Activated naive CD4-positive, alpha-beta T cell treated with anti-CD3 and anti-CD28 coated beads, Interleukin-2, amount 50 U/mL, for 72 hours (primary cell): ENCODE measurements at regions not wholly inside any gene's neighbourhood (a gene's known extent, or its start where the extent isn't known, plus 50 kb on each side); places are given as distances from the start of the nearest gene placed in this dataset.

ENCODE experiments used
- ATAC-seq, 2 donors: fragments of 150-1000 bp; cut with Tn5 transposase; 2 replicates each; pipeline ENCODE4 v1.10.0; 2021; ENCODE audit warnings: mild to moderate bottlenecking in 2 of 2, moderate library complexity in 2 of 2
- DNase-seq, 2 donors: peaks; one replicate each; pipeline ENCODE4 v3.0.0; 2021 to 2022; ENCODE audit warnings: low spot score in 2 of 2
- H3K27ac Mint-ChIP-seq, 2 donors: one replicate each; pipeline ENCODE4 v1.8.0; 2022; ENCODE audit warnings: mild to moderate bottlenecking in 2 of 2, mixed read lengths in 2 of 2
- H3K36me3 Mint-ChIP-seq, 2 donors: one replicate each; pipeline ENCODE4 v1.8.0; 2022; ENCODE audit warnings: mixed read lengths in 2 of 2
- H3K9me3 Mint-ChIP-seq, 2 donors: one replicate each; pipeline ENCODE4 v1.8.0; 2022; ENCODE audit warnings: mixed read lengths in 2 of 2

DNA sequence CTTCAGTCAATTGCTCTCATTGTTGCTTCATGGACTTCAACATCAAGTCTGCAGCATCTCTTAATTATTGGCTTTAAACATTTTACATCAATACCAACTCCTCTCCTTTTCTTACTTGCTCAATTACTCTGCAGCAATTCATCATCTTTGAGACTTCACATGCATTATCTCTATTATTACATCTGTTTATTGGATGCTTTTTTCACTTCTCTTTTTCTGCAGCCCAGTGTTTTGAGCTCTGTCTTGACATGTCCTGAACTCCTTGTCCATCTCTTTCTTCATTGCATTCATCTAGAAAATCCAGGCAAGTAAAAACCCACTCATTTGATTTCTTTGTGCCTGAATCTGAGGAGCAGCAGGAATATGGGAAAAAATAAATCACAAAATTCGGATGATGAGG, 647.9 kb downstream of the PLCL1 start:
- Mint-ChIP-seq H3K36me3 (no peaks in the 10 kb centered on the region), H3K27ac (no peak overlapping the region), H3K9me3 (no peaks in the 10 kb centered on the region)
- ATAC-seq = no peak
- no peak for DNase-seq

DNA sequence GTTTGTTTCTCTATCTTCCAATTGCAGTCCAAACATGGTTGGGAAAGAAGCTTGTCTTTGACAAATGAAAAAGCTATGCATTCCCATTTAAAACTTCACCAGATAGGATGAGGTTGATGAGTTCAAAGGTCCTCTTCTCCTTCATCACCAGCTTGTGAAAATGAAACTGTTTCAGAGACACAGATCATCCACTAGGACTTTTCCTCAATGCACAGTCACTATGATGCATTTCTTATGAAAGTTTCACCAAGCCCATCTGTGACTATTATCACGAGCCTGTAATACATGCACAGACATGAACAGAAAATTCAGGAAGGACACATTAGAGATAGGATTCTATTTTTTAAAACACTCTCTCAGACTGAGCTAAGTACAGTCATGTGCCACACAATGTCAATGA, 644.4 kb downstream of the PLCL1 start:
- no peaks in the 10 kb centered on the region for H3K36me3 Mint-ChIP-seq
- DNase-seq (no peak), ATAC-seq (no peak)
- no peak overlapping the region for H3K27ac Mint-ChIP-seq
- H3K9me3 Mint-ChIP-seq = no peaks in the 10 kb centered on the region

DNA sequence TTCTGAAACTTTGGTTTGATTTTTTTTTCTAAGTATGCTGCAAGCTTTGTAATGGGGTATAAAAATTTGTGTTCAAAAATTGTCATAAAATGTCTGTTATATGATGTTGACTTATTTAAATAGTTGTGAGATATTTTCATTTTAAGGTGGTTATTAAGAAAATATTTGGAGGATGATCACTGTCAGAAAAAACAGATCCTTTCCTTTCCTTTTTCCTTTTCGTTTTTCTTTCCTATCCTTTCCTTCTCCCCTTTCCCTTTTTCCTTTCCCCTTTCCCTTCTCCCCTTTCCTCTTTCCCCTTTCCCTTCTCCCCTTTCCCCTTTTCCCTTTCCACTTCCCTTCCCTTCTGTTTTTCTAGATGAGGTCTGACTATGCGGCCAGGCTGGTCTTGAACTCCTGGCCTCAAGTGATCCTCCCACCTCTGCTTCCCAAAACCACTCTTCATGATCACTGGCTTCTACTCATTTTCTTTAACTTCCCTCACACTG, 640.5 kb downstream of the PLCL1 start:
- no peak overlapping the region for H3K27ac Mint-ChIP-seq
- DNase-seq = no peak
- H3K36me3 Mint-ChIP-seq = no peaks in the 10 kb centered on the region
- ATAC-seq = no peak
- H3K9me3 Mint-ChIP-seq = peaks cover 4% of the 10 kb centered on the region in 2 donors

DNA sequence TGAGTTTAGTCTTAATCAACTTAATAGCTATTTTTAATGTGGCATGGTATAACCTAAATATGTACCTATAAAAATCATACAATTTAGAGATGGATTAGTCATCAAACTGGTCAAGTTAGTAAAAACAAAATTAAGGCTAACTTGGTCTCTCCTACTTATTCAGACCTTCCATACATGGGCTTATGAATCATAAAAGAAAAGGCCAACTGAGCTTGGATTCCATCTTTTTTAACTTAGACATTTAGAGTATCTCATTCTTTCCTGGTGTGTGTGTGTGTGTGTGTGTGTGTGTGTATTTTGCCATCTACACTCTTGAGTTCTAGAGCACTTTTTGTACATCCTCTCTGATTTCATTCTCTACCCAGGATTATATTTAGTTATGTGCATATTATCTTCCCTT, 637.5 kb downstream of the PLCL1 start:
- DNase-seq (no peak), ATAC-seq (peak; percentile 34 to 63)
- H3K36me3 Mint-ChIP-seq = no peaks in the 10 kb centered on the region
- H3K9me3 Mint-ChIP-seq = peaks cover 4% of the 10 kb centered on the region in 2 donors
- no peak overlapping the region for H3K27ac Mint-ChIP-seq

DNA sequence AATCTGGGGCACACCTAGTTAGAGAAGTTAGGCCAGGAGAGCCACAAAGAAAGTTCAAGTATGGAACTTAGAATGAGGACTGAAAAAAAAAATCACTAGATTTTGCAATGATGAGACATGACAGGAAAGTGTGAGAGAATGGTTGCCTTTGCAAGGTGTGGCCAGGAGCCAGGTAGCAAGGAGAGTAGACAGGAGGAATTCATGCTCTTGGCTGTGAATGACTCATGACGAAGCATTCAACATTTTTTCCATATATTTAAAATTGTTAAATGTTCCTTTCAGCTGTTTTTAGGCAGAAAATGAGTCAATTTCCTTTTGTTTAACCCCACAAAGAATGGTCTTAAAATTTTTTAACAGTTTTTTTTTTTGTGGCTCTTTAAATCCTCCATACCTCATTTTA, 636.9 kb downstream of the PLCL1 start:
- no peaks in the 10 kb centered on the region for H3K36me3 Mint-ChIP-seq
- H3K27ac Mint-ChIP-seq = no peak overlapping the region
- peaks cover 4% of the 10 kb centered on the region in 2 donors for H3K9me3 Mint-ChIP-seq
- ATAC-seq (peak; percentile 41 to 89), DNase-seq (no peak)

DNA sequence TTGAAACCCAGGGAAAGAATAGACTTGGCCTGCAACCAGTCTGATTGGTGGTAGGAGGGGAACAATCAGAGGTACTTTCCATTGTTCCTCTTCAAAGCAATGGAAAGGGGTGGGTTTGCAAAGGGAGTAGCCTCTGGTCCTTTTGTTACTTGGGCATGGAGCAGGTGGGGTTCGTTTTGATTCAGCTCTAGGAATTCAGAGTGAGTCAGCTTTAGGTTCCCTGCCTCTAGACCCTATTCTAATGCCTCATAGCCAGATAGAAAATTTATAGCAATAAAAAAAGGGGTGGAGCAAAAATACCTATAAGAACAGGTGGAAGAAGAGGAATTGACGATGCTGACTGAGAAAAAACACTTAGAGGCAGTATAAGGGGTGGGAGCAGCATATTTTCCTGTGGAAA, 636.4 kb downstream of the PLCL1 start:
- peaks cover 4% of the 10 kb centered on the region in 2 donors for H3K9me3 Mint-ChIP-seq
- ATAC-seq (no peak), DNase-seq (no peak)
- H3K27ac Mint-ChIP-seq = no peak overlapping the region
- no peaks in the 10 kb centered on the region for H3K36me3 Mint-ChIP-seq

DNA sequence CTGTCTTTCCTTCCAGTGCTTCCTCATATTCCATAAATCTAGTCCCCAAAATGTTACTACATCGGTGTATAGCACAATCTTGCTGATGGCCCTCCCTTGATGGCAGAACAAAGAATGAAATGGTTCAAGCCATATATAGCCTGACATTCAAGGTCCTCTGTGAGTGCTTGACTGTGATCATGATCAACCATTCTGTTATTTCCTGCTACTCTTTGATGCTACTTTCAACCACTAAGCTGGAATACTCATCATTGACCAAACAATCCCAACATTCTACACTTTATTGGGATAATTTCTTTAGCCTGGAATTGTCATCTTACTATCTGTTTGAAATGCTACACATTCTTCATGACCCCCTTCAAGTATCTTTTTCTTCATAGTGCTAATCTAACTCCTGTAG, 633.9 kb downstream of the PLCL1 start:
- ATAC-seq (no peak), DNase-seq (no peak)
- H3K36me3 Mint-ChIP-seq = no peaks in the 10 kb centered on the region
- H3K27ac Mint-ChIP-seq = no peak overlapping the region
- peaks cover 4% of the 10 kb centered on the region in 2 donors for H3K9me3 Mint-ChIP-seq

DNA sequence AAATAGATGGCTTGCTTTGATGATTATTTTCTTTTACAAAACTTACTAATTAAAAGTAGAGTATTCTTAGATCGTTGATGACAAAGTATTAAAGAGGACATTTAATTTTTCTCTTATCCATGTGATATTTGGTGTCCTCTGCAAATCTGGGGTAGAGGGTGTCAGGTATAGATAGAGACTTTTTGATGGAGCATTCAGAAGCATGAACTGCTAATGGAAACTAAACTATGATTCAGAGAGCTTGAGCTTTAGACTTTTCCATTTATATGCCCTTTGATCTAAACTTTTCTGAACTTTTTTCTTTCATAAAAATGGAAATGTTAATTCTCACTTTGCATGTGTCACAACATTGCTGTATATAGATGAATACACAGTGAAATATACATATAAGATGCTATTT, 619.7 kb downstream of the PLCL1 start:
- DNase-seq = no peak
- H3K9me3 Mint-ChIP-seq = no peaks in the 10 kb centered on the region
- H3K27ac Mint-ChIP-seq = no peak overlapping the region
- ATAC-seq = peak in 1 of 2 donors; percentile 82
- no peaks in the 10 kb centered on the region for H3K36me3 Mint-ChIP-seq

DNA sequence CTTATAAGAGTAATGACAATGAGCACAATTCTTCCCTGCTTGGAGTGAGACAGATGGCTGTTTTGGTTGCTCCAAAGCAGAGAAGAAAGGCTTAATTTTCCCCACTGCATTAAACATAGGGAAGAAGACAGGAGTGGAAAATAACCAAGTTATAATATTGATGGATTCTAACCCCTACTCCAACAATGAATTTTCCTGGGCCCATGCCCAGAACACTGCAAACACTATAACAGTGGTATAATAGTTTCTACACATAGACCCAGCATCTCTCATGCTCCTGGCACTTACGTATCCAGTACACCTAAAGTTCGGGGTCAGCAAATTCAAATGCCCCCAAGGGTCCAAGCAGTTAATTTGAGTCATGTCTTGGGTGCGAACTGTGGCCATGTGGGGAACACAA, 613.4 kb downstream of the PLCL1 start:
- no peaks in the 10 kb centered on the region for H3K9me3 Mint-ChIP-seq
- no peaks in the 10 kb centered on the region for H3K36me3 Mint-ChIP-seq

DNA sequence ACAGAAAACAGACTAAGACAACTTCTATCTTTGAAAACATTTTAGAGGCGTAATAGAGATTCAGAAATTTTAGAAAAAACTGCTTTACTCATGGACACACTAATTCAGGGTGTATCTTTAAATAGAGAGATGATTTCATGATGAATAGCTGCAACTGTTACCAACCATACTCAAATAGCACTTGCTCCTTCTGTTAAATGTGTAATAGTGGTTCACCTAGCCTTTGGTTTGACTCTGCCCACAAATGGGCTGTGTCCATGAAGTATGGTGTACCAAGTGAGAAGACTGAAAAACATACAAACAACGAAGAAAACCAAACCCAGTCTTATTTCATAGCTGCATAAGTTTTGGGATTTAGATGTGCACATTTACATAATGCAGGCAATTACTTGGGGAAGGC, 610.6 kb downstream of the PLCL1 start:
- DNase-seq = no peak
- no peak for ATAC-seq
- H3K36me3 Mint-ChIP-seq = no peaks in the 10 kb centered on the region
- no peak overlapping the region for H3K27ac Mint-ChIP-seq
- no peaks in the 10 kb centered on the region for H3K9me3 Mint-ChIP-seq

More for the DNA sequence above, 613.4 kb downstream of the PLCL1 start:
- H3K27ac Mint-ChIP-seq = no peak overlapping the region
- DNase-seq = no peak
- no peak for ATAC-seq

DNA sequence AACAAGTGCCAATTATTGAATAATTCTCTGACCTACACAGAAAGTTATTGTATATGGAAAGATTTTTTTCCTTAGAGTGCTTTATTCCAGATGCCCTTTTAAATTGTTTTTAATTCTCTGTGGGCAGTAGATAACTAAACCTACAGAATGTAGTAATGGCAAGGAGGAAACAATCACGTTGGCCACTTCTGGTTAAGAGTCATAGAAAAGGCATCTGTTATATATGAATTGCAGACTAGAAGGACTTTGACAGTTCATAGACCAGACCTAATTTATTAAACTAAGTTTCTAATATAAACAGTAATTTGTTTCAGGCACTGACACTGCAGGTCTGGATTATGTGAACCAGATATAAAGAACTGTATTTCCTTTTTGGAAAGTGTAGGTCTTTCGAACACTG, 607.5 kb downstream of the PLCL1 start:
- ATAC-seq (no peak), DNase-seq (no peak)
- no peaks in the 10 kb centered on the region for H3K36me3 Mint-ChIP-seq
- H3K9me3 Mint-ChIP-seq = no peaks in the 10 kb centered on the region
- no peak overlapping the region for H3K27ac Mint-ChIP-seq

DNA sequence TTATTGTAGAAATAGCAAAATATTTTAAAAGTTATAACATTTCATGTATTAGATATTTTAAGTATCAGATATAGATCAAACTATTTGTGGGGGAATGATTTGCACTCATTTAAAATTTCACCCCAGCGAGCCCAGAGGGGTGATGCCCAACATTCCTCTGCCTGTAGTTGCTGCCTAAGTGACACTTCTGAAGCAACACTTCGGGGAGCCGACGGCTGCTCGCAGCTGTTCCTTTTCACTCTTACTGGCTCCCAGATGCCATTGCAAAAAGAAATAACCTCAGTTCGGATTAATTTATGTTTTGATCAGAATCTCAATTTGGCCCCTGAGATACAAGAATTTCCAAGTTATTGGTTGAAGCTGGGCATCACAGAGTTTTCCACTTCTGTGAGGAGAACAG, 603.8 kb downstream of the PLCL1 start:
- DNase-seq (no peak), ATAC-seq (no peak)
- no peaks in the 10 kb centered on the region for H3K9me3 Mint-ChIP-seq
- no peaks in the 10 kb centered on the region for H3K36me3 Mint-ChIP-seq
- H3K27ac Mint-ChIP-seq = no peak overlapping the region

DNA sequence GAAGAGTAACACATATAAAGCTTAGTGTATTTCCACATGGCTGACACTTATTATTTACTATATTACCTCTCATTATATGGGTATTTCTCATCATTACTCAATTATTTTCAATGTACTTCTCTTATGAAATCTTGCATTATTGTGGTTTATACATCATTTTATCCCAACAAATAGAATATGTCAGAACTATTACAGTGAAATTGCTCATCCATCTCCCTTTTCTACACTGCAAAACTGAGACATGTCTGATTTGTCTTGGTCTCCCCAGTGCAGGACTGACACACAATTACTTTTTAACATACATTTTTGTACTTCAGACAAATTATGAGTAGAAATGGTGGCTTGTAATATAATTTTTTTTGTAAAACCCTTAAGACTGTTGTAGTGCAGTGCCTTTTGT, 600.9 kb downstream of the PLCL1 start:
- H3K27ac Mint-ChIP-seq = no peak overlapping the region
- H3K36me3 Mint-ChIP-seq = no peaks in the 10 kb centered on the region
- no peaks in the 10 kb centered on the region for H3K9me3 Mint-ChIP-seq
- ATAC-seq (no peak), DNase-seq (no peak)

DNA sequence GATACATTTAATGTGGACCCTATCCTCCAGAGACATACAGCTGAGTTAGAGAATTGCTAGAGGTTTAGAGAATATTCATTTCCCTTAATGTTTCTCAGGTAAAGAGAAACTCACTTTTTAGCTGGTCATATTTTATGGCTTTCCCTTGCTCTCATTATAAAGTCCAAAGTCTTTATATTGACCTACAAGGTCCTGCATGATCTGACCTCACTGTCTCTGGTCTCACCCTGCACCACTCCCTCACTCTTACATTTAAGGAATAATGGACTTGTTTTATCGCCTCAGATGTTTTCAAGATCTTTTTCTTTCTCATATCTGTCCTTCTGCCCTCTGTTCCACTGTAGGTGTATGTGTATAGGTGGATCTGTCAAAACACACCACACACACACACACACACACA, 597.3 kb downstream of the PLCL1 start:
- ATAC-seq (no peak), DNase-seq (no peak)
- H3K27ac Mint-ChIP-seq = no peak overlapping the region
- H3K36me3 Mint-ChIP-seq = no peaks in the 10 kb centered on the region
- H3K9me3 Mint-ChIP-seq = no peaks in the 10 kb centered on the region

DNA sequence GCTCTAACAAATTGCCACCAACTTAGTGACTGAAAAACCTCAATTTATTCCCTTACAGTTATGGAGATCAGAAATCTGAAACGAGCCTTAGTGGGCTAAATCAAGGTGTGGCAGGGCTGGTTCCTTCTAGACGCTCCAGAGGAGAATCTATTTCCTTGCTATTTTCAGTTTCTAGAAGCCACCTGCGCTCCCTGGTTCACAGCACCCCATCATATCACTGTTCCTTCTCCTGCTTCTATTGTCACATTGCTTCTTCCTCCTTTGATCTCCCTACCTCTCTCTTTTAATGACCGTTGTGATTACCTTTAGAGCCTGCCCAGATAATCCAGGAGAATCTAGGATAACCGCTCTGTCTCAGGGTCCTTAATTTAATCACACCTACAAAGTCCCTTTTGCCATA, 596.6 kb downstream of the PLCL1 start:
- DNase-seq (no peak), ATAC-seq (no peak)
- H3K36me3 Mint-ChIP-seq = no peaks in the 10 kb centered on the region
- H3K9me3 Mint-ChIP-seq = no peaks in the 10 kb centered on the region
- no peak overlapping the region for H3K27ac Mint-ChIP-seq

DNA sequence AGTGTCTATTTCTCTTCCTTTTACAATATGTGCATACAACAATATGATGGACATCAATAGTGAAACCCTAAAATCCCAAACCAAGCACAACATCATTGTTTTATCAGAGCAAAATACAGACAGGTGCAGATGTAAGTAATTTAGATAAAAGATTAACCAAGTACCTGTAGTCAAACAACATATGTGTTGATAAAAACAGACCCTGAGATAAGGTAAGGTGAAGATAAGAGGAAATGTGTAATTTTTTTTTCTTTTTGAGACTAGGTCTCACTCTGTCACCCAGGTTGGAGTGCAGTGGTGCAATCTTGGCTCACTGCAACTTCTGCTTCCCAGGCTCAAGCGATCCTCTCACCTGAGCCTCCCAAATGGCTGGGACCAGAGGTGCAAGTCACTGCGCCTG, 589.8 kb downstream of the PLCL1 start:
- ATAC-seq (no peak), DNase-seq (no peak)
- Mint-ChIP-seq H3K36me3 (no peaks in the 10 kb centered on the region), H3K27ac (no peak overlapping the region), H3K9me3 (no peaks in the 10 kb centered on the region)

DNA sequence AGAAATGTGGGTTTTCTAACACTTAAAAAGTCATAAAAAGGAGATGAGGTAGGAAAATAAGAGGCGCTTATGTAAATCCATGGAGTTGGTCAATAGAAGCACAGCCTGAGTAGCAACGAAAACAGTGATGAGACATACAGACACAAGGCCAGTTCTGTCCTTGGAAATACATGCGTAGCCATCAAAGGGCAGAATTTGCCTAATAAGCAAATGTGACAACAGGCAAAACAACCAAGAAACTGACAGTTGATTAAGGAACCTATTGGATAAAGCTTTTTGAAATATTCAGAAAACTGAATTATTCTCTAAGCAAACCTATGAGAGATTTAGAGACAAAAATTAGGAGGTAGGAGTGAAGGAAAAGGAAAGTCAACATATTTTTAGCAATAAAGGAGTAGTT, 586.3 kb downstream of the PLCL1 start:
- no peak for ATAC-seq
- H3K36me3 Mint-ChIP-seq = no peaks in the 10 kb centered on the region
- DNase-seq = no peak
- H3K27ac Mint-ChIP-seq = no peak overlapping the region
- no peaks in the 10 kb centered on the region for H3K9me3 Mint-ChIP-seq

DNA sequence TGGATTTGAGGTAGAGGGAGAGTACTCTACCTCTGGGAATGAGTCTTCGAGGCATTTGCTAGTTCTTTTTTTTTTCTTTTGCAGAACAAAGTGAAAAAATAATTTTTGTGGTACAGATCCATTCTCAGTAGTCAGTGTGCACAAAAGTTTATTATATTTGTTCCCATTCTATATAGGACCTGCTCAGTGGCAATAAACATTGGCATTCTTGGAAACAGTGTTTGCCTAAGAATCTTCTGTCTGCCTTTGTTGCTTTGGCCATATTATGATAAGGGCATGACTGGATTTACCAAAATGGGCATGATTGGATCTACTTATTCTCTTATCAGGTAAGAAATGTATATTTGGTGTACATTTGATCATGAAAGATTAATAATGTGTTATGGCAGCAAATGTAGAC, 583.3 kb downstream of the PLCL1 start:
- Mint-ChIP-seq H3K36me3 (no peaks in the 10 kb centered on the region), H3K27ac (no peak overlapping the region), H3K9me3 (no peaks in the 10 kb centered on the region)
- ATAC-seq = no peak
- DNase-seq = no peak

DNA sequence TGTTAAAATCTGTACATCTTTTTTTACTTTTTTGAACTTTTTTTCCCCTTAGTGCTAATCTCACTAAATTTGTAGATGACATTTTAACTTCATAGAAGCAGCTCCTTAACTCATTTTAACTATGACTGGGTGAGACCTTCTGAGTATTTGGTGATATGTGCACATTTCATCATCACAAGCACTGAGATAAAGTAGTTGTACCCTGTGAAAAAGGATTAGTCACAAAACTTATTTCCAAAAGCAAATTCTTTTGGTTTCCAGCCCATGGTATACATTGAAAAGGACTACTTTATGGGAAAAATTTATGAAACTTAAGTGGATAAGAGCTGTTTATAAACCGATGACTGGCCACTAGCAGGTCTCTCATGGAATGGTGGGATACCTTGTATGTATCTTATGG, 581.5 kb downstream of the PLCL1 start:
- DNase-seq = no peak
- Mint-ChIP-seq H3K27ac (no peak overlapping the region), H3K36me3 (no peaks in the 10 kb centered on the region), H3K9me3 (no peaks in the 10 kb centered on the region)
- ATAC-seq = no peak
